ENCODE measurements at regions not wholly inside any gene's neighbourhood (a gene's known extent, or its start where the extent isn't known, plus 50 kb on each side); places are given as distances from the start of the nearest gene placed in this dataset.

- no peak for DNase-seq (ENCODE audit: low spot score)
- H3K36me3 ChIP-seq, result no peaks in the 10 kb centered on the region
- no peak for TF ChIP-seq CTCF (IDR thresholded peaks at IDR 0.05)
These were observed 833.7 kb downstream of the TFAP2A start for GRCh38 chr6:9581155-9581554.

GRCh38 chr6:9576521-9576920, 838.4 kb downstream of the TFAP2A start:
- no peaks in the 10 kb centered on the region for H3K27me3 ChIP-seq
- no peaks in the 10 kb centered on the region for H3K36me3 ChIP-seq
- H3K4me3 ChIP-seq, result no peak overlapping the region
- DNase-seq (ENCODE audit: low spot score), result no peak
- no peaks in the 10 kb centered on the region for H3K9me3 ChIP-seq
- H3K4me1 ChIP-seq, result no peaks in the 10 kb centered on the region
- TF ChIP-seq CTCF (IDR thresholded peaks at IDR 0.05), result no peak
- no peak overlapping the region for H3K27ac ChIP-seq

More at GRCh38 chr6:9581155-9581554, 833.7 kb downstream of the TFAP2A start:
- Histone ChIP-seq H3K27me3 (no peaks in the 10 kb centered on the region), H3K27ac (no peak overlapping the region), H3K9me3 (no peaks in the 10 kb centered on the region), H3K4me3 (no peak overlapping the region), H3K4me1 (no peaks in the 10 kb centered on the region)

GRCh38 chr6:9566096-9566495, 848.8 kb downstream of the TFAP2A start:
- DNase-seq (ENCODE audit: low spot score), result no peak
- no peaks in the 10 kb centered on the region for H3K27me3 ChIP-seq
- H3K4me3 ChIP-seq, result no peak overlapping the region
- H3K9me3 ChIP-seq, result no peaks in the 10 kb centered on the region
- no peak for TF ChIP-seq CTCF (IDR thresholded peaks at IDR 0.05)
- H3K4me1 ChIP-seq, result no peaks in the 10 kb centered on the region
- H3K36me3 ChIP-seq, result no peaks in the 10 kb centered on the region
- no peak overlapping the region for H3K27ac ChIP-seq

GRCh38 chr6:9564021-9564420, 850.9 kb downstream of the TFAP2A start:
- Histone ChIP-seq H3K36me3 (no peaks in the 10 kb centered on the region), H3K9me3 (no peaks in the 10 kb centered on the region), H3K4me3 (no peak overlapping the region), H3K4me1 (no peaks in the 10 kb centered on the region), H3K27ac (no peak overlapping the region), H3K27me3 (no peaks in the 10 kb centered on the region)
- no peak for TF ChIP-seq CTCF (IDR thresholded peaks at IDR 0.05)
- DNase-seq (ENCODE audit: low spot score), result no peak

GRCh38 chr6:9563568-9563967, 851.3 kb downstream of the TFAP2A start:
- Histone ChIP-seq H3K36me3 (no peaks in the 10 kb centered on the region), H3K27ac (no peak overlapping the region), H3K4me3 (no peak overlapping the region), H3K9me3 (no peaks in the 10 kb centered on the region), H3K4me1 (no peaks in the 10 kb centered on the region), H3K27me3 (no peaks in the 10 kb centered on the region)
- TF ChIP-seq CTCF (IDR thresholded peaks at IDR 0.05), result no peak
- no peak for DNase-seq (ENCODE audit: low spot score)

DNA sequence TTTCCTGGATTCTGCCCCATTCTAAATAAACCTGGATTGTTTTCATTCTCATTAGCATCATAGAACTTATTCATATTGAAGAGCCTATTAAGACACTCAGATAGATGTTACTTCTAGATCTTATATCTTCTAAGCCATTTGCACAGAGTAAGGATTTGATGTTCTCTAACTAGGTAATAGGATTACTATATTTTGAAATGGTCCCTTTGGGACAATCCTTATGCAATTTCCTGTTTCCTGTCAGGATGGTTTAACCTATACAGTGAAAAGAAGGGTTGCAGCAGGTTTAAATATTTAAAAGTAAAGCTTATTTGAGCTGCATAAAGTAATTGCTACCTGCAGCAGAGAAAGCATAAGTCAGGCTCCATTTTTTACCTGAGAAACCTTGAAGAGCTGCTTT, 860.1 kb downstream of the TFAP2A start:
- H3K27me3 ChIP-seq, result no peaks in the 10 kb centered on the region
- DNase-seq (ENCODE audit: low spot score), result no peak
- no peak overlapping the region for H3K27ac ChIP-seq
- H3K9me3 ChIP-seq, result peaks cover 0 to 21% of the 10 kb centered on the region in 2 donors
- no peaks in the 10 kb centered on the region for H3K4me1 ChIP-seq
- no peaks in the 10 kb centered on the region for H3K36me3 ChIP-seq
- no peak overlapping the region for H3K4me3 ChIP-seq
- no peak for TF ChIP-seq CTCF (IDR thresholded peaks at IDR 0.05)
